HG03432 (cell line): ENCODE measurements at regions not wholly inside any gene's neighbourhood (a gene's known extent, or its start where the extent isn't known, plus 50 kb on each side); places are given as distances from the start of the nearest gene placed in this dataset.
"Not testable (repeated sequence)": the region's sequence is repeated elsewhere in the genome, so short reads cannot be mapped to it uniquely, and the experiment has no call there.

Source experiments
- ATAC-seq: cut with Tn5 transposase; IDR thresholded peaks from one replicate; pipeline ENCODE4 v1.9.1; 2021; ENCODE audit warnings: mild to moderate bottlenecking, moderate library complexity; ENCODE audit not compliant: unreplicated experiment

GRCh38 chr9:3773362-3774060 lies 247.7 kb upstream of the RFX3 start:
- ATAC-seq = no peak

GRCh38 chr9:3769646-3770045 lies 243.8 kb upstream of the RFX3 start:
- ATAC-seq = no peak

- no peak for ATAC-seq
Measured at GRCh38 chr9:3768712-3769457, 243.1 kb upstream of the RFX3 start.

GRCh38 chr9:3768286-3768685 lies 242.5 kb upstream of the RFX3 start:
- ATAC-seq = no peak

GRCh38 chr9:3762076-3762475 lies 236.3 kb upstream of the RFX3 start:
- no peak for ATAC-seq

- no peak for ATAC-seq
Measured at GRCh38 chr9:3760031-3760430, 234.2 kb upstream of the RFX3 start.

GRCh38 chr9:3758816-3759576 lies 233.2 kb upstream of the RFX3 start:
- ATAC-seq = peak; percentile 69

- ATAC-seq = no peak
Measured at GRCh38 chr9:3756071-3756470, 230.3 kb upstream of the RFX3 start.

GRCh38 chr9:3751125-3751758 lies 225.4 kb upstream of the RFX3 start:
- no peak for ATAC-seq

- no peak for ATAC-seq
Measured at GRCh38 chr9:3750321-3750720, 224.5 kb upstream of the RFX3 start.

- peak; percentile 67 for ATAC-seq
Measured at GRCh38 chr9:3746296-3747275, 220.8 kb upstream of the RFX3 start.

- ATAC-seq = no peak
Measured at GRCh38 chr9:3743901-3744413, 218.2 kb upstream of the RFX3 start.

GRCh38 chr9:3742586-3742985 lies 216.8 kb upstream of the RFX3 start:
- no peak for ATAC-seq

- no peak for ATAC-seq
Measured at GRCh38 chr9:3741729-3742128, 215.9 kb upstream of the RFX3 start.

GRCh38 chr9:3740690-3741419 lies 215.1 kb upstream of the RFX3 start:
- ATAC-seq = no peak

GRCh38 chr9:3736161-3736560 lies 210.4 kb upstream of the RFX3 start:
- no peak for ATAC-seq

GRCh38 chr9:3735251-3735650 lies 209.4 kb upstream of the RFX3 start:
- no peak for ATAC-seq

- not testable (repeated sequence) for ATAC-seq
Measured at GRCh38 chr9:3733527-3734262, 207.9 kb upstream of the RFX3 start.

- no peak for ATAC-seq
Measured at GRCh38 chr9:3733039-3733408, 207.2 kb upstream of the RFX3 start.
